Activated T-helper 9 cell treated with anti-CD3 and anti-CD28 coated beads, Interleukin-2, amount 50 U/mL, for 16 hours (primary cell): ENCODE measurements at regions not wholly inside any gene's neighbourhood (a gene's known extent, or its start where the extent isn't known, plus 50 kb on each side); places are given as distances from the start of the nearest gene placed in this dataset.
"Not testable (repeated sequence)": the region's sequence is repeated elsewhere in the genome, so short reads cannot be mapped to it uniquely, and the experiment has no call there.

Experiments used
- DNase-seq: peaks from one replicate; pipeline ENCODE4 v3.0.0-alpha.2; 2020; ENCODE audit warnings: low read depth

DNA sequence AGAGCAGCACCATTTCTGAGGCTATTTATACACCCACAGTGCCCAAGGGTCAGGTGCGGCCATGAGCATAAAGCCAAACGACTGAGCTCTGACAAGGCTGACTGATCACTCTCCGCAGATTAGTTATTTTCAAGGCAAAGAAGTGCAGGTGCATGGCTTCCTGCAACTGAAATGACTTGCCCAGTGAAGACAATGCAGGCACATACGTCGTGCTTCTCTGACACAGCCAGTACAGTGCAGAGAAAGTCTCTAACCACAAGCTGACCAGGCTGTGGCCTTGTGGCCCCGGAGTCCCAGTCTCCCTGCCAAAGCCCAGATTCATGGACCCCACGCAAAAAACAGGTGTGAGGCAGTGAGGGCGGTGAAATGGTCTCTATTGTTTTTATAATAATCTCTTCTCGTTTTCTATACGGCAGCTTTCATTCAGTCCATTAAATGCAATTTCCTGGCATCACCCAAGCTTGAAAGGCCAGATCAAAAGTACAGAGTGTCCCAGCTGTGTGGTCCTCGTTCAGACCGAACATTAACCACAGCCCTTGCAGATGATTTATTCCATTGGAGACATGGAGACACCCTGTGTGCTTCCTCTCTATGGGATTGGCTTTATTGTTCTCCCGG, 447.0 kb upstream of the ID2 start:
- DNase-seq, result no peak

DNA sequence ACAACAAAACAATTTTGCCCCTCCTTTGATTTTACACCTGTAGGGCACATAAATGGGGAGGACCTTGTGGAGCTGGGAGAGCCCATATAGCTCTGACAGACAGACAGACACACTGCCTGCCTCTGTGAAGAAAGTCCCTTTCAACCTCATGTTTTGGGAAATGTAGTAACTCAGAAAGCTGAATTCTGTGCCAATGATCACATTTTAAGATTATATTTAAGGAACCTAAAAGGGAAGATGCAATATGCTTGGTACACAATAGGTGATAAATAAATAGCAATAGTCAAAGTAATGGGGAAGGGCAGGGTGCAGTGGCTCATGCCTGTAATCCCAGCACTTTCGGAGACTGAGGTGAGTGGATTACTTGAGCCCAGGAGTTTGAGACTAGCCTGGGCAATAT, 446.4 kb upstream of the ID2 start:
- no peak for DNase-seq

DNA sequence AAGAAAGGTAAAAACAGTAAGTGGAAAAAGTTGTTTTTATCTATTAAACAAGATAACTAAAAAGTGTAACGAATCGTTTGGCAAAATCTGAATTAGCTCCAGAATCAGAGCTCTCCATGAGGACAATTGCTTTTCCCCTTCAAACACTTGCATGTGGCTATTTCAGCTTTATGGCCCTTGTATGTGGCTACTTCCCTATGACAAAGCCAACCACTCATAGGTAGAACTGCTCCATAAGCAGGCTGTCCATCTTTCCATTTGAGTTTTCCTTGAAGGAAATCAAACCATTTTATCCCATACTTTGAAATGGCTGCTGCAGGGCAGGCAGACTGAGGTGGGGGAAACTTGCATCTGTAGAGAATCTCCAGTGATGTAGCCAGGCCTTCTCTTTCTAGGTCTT, 445.5 kb upstream of the ID2 start:
- no peak for DNase-seq

DNA sequence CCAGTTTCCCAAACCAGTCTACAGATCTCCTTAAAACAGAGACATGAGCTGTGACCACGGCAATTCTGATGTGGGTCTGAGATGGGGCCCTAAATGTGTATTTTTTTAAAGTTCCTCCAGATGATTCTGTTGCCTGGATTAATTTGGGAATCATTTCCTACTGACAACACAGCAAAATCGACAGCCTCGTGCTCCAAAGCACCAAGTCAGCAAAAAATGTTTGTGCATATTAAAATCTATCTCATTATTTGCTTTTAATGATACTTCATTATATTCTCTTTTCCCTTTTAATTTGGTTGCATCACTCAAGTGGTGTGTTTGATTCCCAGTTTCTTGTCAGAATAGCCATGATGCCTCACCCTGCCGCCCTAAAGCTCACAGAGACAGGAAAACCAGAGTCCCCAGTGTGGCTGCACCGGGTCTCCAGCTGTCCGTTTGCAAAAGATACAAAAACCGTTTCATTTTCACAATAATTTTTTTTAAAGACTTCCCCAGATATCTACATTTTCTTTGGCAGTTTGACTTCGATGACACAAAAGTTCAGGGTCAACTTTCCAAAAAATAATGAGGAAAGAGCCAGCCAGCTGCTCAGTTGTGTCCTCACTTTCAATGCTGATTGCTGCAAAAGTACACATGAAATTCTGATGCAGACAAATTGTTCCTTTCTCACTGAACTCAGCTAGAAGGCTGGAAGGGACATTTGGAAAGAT, 443.2 kb upstream of the ID2 start:
- DNase-seq, result no peak

DNA sequence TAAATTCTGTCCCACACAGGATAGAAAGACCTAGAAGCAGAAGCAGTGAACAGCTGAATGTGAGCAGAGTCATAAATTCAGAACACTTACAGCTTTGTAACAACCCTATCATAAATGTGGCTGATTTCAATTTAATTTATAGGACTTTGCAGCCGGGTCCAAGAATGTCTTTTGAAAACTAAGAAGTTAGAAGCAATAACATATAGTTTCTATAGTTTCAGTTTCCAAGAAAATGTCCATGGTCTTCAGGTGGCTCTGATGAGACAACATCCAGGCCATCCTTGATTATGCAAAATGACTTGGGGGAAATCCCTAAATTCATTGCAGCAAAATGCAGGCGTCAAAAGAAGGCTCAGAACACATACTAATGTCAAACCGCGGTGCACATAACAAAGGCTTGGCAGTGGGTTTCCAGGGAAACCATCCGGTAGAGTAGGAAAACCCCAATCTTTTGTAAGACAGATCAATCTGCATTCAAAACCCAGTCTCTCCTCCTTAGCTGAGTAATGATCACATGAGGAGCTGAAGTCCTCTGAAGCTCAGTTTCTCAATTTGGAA, 442.2 kb upstream of the ID2 start:
- DNase-seq, result no peak

DNA sequence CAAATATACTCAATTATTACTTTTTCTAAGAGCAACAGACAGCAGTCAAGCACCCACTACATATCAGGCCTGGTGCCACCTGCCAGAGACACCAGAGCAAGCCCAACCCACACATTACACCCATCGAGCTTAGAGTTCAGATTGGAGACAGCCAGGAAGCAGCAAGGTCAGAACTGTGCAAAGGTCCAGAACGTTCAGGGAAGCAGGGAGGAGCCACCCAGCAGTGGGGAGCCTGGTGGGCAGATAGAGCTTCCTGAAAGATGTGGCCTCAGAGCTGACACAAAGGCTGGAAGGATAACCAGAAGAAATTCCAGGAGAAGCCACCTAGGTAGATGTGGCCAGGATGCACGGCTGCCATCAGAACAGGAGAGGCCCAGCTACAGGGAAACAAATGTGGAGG, 440.5 kb upstream of the ID2 start:
- DNase-seq, result no peak

DNA sequence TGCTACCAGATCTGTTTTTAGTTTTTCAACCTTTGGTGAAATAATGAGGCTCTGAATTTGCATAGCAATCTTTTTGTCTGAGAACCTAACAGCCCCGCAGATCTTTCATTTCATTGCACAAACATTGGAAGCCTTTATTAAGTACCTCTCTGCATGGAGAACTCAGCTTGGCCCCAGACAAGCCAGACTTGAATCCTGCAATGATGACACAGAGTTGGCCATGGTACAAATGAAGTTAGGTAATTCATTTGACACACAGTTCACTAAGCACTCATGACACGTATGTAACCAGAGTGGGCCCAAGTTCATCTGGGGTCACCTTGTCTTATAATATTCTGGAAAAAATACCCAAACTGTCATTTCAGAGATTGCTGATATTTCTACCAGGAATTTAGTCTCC, 439.1 kb upstream of the ID2 start:
- DNase-seq, result no peak

DNA sequence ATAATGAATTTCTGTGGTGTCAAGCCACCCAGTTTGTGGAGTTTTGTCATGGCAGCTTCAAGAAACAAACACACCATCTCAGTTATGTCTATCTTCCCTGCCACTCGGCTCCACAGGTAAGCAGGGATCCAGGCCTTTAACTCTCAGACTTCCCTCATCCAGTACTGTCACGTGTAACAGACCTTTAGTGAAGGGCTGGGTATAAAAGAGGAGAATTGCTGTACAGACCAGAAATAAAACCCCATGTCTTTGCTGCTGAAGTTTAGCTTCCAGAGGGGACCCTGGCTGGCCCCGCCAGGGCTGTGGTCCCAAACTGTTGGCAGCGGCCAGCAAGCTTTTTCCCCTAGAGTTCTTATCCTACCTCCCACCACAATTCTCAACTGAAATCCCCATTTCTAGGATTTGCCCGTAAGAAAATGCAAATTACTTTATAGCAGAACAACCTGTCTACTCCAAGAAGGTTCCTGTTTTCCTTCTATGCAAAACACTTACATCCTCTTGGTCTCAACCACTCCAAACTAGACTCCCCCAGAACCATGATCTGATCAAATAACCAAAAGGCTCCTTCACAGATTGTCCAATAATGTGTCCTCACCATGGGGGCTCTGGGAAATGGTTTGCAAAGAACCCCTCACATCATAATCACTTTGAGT, 438.0 kb upstream of the ID2 start:
- DNase-seq, result no peak

DNA sequence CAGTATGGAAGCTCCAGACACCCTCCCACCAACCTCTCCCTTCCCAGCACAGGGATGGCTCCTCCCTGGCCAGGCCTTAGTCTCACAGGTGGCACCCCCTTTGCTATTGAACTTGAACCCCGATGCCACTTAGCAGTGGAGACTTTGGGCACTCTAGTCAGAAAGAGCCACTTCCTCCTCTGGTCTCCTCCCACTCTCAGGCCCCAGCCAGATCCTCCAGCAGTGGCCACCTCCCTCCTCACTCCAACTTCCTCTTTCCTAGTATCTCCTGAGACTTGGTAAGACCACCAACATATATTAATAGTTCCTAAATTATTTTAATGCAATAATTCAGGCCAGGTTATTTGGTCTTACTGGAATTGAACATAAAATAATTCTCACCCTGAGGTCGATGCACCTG, 437.2 kb upstream of the ID2 start:
- DNase-seq, result no peak

DNA sequence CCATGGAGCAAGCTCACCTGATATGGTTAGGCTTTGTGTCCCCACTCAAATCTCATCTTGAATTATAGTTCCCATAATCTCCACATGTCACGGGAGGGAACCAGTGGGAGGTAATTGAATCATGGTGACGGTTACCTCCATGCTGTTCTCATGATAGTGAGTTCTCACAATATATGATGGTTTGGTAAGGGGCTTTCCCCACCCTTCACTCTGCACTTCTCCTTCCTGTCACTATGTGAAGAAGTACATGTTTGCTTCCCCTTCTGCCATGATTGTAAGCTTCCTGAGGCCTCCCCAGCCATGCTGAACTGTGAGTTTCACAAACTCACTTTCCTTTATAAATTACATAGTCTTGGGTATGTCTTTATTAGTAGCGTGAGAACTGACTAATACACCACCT, 435.7 kb upstream of the ID2 start:
- no peak for DNase-seq

DNA sequence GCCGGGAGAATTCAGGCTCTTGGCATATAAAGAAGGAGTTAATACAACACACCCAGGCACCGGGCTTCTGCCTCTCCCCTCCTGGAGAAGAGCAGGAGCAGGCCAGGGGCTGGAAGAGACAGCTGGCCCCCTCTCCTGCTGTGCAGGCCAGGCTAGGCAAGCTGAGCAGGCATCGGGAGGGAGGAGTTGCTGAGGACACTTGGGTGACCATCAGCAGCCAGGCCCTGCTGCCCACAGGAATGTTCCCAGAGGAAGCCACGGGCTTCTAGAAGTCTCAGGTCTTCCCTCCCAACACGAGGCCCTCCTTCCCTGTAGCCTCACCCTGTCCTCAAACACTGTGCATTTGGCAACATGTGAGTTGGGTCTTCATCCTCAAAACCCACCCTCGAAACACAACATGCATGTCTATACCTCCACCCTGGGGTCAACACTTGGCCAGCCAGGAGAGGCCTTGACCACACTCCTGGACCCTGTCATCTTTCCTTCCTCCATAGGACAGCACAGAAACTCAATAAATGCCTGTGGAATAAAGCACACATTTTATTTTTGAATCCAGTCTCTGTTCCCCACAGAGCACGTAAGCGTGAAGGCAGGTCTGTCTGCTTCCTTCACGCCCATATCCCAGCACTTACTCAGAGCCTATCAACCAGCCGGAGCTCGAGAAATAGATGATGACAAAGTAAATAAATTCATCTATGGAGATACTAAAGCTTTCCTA, 433.8 kb upstream of the ID2 start:
- DNase-seq, result no peak

DNA sequence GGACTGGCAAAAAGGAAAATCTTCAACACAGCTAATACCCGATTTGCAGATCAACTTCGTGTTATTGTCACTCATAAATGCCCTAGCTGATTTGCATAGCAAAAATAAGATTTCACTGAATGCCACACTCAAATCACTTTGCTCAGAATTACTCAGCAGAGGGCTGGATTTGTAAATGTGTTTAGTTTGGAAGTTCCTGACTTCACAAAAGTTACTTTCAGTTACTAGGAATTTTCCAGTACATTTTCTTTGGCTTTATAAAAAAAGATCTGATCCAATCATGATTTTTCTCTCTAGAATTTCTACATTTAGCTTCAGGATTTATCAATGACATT, 433.3 kb upstream of the ID2 start:
- no peak for DNase-seq

DNA sequence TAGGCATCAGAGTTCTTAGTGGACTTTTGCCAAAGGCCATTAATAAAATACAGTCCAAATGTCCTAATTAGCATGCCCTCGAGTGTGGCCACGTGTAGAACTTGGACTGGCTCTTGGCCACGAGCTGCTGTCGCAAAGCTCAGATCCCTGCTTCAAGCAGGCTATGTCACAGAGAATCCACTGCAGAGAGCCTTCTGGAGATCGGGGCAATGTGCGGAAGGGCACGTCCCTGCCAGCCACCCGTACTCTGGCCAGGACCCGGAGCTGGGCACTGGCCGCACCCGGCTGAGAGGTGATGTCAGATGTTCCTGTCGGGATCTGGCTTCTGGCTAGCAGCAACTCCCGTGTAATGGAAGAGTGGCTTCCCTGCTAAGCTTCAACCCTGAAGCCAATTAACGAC, 432.7 kb upstream of the ID2 start:
- no peak for DNase-seq

DNA sequence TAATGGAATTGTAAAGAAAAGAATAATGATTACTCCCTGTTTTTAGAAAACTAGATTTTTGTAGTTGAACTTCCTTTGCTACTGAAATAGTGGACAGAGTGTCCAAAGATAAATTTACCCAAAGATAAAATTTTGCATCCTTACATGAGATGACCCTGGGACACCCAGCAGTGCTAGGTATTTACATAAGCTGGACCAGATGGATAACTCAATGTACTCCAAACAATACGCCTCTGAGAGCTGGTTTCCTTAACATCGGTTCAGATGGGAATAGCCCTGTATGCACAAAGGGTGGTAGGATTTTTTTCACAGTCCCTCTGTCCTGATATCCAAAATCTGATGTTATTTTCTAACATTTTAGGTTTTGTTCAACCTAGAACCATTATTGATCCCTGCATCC, 432.1 kb upstream of the ID2 start:
- no peak for DNase-seq

DNA sequence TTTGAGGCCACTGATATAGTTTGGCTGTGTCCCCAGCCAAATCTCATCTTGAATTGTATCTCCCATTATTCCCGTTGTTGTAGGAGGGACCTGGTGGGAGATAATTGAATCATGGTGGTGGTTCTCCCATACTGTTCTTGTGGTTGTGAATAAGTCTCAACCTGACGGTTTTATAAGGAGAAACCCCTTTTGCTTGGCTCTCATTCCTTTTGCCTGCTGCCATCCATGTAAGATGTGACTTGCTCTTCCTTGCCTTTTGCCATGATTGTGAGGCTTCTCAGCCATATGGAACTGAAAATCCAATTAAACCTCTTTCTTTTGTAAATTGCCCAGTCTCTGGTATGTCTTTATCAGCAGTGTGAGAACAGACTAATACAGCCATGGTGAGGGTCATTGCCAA, 431.6 kb upstream of the ID2 start:
- DNase-seq, result not testable (repeated sequence)

DNA sequence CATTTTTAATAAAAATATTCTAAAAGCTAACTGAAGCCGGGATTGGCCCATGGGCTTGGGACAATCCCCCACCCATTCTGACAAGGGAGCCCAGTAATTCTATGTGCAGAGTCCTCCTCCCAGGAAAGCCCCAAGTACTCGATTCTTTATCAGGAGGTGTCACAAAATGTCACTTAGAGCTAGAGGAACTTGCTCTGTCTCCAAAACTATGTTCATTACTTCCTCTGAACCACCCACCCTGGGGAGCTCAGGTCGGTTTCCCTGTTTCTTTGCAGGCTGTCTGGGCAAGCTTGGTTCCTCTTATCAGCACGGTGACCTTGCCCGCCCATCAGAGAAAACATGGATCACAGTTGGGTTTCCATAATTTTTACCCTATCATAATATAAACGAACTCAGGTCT, 430.6 kb upstream of the ID2 start:
- no peak for DNase-seq

DNA sequence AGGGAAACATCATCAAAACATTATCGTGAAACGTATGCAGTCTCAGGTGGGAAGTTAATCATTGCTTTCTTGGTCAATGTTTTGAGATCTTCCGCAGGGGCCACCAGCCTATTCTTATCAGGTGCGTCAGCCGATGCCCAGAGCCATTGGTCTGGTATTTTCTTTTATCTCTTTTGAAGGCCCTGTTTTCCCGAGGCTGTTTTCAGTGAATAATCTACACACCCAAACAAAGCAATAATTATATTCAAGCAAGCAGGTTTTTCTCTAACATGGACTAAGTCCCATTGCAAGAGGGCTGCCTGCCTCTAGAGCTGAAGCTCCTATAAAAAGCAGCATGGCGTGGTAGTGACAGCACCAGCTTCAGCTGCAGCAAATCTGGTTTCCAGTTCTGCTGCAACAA, 430.0 kb upstream of the ID2 start:
- DNase-seq, result no peak

DNA sequence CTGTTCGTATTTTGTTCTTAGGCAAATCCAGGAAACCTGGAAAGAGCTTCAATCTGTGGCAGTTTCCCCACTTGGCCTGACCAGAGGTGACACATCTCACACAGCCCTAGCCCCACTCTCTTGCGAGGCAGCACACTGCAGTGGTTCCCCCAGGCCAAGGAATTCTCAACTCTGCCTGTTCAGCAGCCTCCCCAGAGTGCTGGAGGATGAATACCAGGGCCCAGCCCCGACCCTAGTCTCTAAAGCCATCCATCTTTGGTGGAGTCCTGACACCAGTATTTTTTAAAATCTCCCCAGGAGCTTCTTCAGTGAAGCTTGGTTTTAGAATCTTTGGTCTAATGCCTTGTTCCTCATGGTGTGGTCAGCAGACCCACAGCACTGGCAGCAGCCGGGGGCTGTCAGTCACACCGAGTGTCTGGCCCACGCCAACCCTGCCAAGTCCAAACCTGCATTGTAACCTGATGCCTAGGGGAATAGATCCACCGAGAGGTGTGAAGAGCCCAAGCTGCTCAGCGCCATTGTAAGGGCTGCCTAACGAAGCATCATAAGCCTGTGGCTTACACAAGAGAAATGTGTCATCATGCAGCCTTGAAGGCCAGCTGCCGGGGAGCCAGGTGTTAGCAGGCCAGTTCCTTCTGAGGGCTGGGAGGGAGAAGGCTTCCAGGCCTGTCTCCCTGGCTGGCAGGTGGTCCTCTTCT, 428.7 kb upstream of the ID2 start:
- DNase-seq, result no peak

DNA sequence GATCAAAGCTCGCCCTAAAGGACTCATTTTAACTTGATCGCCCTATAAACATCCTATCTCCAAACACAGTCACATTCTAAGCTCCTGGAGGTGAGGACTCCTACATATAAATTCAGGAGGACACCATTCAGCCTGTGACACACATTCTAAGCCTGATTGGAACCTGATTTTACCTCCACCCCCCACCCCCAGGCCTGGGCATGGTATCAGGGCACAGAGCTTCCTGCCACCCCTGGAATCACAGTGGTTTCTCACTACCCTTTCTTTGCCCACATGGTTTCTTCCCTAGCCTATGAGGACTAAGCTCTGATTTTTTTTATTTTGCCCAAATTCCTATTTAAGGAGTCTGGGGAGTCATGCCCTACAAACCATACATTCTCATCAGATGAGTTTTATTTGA, 428.1 kb upstream of the ID2 start:
- no peak for DNase-seq

DNA sequence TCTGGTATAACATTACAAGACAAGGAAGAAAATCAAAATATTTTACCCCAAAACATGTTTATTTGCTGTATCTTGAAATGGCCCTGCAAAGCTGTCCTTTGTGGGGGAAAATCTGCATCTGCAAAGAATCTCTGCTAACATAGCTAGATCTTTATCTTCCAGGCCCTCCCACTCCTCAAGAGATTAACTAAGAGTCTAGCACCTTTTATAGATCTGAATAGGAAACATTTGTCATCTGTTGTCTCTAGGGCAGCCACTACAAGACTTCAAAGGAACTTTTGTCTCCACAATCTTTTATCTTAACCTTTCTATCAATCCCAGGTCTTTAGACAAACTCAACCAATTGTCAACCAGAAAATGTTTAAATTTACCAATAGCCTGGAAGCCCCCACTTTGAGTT, 427.6 kb upstream of the ID2 start:
- not testable (repeated sequence) for DNase-seq

DNA sequence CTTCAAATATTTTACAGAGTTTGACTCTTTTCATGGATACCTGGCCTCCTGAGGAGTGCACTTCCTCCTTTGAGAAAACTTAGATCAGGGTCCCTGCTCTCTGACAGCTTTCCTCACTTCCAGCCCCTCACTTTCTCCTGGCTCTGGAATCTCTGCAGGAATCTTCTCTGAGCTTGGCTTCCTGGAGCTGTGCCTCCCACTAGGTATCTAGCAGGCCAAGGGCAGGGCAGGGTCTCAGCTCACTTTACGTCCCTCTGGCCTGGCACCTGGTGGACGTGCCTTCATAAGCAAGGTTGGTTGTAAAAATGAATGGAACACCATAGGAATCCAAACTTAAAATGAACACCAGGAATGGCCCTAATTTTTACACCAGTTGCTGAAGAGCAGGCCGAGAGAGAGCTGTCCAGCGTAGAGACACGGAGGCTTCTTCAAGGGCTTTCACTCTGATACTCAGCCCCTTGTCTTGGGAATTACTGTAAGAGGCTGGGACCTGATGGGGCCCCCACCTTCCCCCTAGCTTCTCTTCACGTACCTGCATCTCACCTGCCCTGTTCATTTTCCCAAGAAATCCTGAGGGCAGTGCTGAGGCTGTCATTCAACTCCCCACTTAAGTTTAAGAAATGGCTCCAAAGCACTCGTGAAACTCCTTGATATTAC, 426.9 kb upstream of the ID2 start:
- no peak for DNase-seq

DNA sequence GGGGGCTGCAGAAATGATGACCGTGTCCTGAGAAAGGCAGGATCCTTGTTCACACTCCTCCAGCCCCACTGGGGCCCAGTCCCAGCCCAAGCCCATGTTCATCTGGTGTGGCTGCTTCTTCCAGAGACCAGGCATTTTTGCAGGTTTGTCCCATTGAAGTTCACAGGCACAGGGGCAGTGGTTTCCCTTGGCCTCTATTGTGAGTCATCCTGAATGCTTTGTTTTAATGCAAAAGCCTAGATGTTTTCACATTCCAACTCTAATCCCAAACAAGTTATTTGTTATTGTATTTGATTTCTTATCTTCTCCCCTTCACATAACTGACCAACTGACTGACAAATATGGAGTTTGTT, 426.4 kb upstream of the ID2 start:
- no peak for DNase-seq
